DMS 273 (cell line): ENCODE measurements at regions not wholly inside any gene's neighbourhood (a gene's known extent, or its start where the extent isn't known, plus 50 kb on each side); places are given as distances from the start of the nearest gene placed in this dataset.
A peak's percentile ranks its signal among the peaks of the same experiment; 100 is the strongest.

ENCODE experiments used
- DNase-seq: peaks from one replicate; lab custom pipeline; 2025; ENCODE audit not compliant: unreplicated experiment; lab: John Stamatoyannopoulos, UW

DNA sequence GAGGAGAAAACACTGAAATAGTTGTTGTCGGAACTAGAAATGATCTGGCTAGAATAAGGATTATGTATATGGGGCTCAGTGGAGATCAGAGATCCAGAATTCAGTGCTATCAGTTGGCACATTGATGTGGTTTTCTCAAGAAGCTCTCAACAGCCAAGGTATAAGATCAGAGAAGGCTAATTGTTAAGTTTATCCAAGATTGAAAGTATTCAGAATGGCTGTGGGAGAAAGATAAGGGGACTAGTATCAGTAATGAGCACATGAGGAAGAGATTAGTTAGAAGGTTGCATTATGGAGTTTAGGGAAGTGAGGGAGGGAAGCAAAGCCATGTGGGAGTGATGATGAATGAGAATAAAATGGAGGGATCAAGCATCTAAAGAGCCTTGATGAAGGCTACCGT is 128.1 kb upstream of the MIS18BP1 start:
- DNase-seq = no peak

DNA sequence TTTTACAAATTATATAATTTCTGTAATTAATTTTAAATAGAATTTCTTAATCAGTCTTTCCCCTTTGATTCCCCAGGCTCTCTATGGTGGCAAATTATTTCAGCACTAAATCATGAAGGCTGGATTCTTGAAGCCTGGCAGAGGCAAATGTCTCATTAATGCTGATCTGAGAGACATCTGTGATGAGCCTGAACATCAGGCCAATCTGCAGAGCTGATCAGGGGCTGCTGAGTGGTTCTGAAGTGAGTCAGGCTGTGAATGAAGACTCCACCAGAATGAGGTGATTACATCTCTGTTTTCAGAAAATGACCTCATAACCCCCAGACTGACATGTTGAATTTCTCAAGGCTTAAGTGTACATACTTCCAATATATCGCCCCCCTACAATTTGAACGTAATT is 124.2 kb upstream of the MIS18BP1 start:
- DNase-seq = peak; percentile 1

DNA sequence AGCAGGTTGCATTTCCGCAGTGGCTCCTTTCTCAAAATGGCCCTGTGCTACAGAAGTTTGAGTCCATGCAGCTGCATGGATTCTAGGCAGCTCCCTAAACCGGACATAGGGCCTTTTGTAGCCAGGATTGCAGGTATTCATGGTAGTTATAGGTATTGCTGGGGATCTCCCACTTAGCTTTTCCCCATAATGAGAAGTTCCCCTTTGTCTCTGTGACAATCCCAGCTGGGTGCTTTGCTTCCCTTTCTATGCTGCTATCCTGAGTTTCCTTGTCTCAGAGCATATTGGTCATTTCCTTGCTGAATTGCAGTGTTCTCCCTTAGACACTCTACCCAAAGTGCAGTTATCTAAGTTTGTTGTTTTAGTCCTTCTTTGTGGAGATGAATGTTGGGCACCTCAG is 120.9 kb upstream of the MIS18BP1 start:
- DNase-seq = no peak

DNA sequence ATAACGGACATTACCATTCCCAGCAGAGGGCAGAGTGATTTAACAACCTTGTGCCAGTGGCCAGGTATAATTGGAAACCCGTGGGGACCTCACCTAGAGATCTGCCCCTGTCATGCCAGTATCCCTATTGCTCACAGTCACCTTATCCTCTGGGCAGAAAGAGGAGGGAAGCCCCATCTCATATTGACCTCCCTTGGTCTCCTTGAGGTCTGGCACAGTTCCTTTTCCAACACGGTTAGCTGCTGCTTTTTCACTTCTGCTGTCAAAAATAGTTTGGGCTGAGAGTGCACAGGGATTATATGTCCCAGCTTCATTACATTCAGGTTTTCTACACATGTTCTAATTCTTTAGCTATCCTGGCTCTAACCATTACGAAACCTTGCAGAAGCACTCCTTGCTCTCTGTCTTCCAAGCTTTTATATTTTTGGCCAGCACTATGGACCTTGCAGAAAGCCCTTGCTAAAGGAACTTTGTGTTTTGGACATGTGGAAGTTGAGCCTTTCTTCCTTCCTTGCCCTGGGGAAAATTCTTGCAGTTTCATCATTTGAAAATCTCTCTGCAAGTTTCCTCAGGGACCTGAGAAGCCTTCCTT is 111.7 kb upstream of the MIS18BP1 start:
- DNase-seq = no peak

DNA sequence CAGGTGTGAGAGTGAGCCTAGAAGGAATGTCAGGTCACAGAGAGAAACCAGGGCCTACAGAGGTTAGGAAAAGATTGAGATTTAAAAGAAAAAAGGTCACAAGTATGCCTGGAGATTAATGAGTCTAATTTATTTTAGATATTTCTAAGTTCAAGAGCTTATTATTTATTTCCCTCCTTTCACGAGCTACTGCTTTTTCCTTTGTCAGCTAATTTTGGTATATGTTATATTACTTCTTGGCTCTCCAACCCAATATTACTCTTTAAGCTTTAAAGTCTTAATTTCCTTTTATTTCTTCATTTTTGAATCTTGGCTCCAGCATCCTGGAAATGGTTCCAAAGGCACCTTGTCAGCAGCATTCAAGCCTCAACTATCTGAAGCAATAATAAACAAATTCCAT is 109.5 kb upstream of the MIS18BP1 start:
- DNase-seq = no peak

DNA sequence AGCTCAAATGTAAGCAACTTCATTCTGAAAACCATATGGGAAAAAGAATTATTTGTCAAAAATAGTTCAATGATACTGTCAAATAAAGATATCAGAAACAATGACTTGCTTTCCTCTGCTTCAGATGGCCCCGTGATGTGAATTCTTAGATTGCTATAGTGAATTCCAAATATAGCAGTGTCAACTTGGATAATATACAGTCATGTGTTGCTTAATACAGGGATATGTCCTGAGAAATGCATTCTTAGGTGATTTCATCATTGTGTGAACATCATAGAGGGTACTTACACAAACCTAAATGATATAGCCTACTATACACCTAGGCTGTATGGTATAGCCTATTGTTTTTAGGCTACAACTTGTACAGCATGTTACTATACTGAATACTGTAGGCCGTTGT is 108.7 kb upstream of the MIS18BP1 start:
- no peak for DNase-seq

DNA sequence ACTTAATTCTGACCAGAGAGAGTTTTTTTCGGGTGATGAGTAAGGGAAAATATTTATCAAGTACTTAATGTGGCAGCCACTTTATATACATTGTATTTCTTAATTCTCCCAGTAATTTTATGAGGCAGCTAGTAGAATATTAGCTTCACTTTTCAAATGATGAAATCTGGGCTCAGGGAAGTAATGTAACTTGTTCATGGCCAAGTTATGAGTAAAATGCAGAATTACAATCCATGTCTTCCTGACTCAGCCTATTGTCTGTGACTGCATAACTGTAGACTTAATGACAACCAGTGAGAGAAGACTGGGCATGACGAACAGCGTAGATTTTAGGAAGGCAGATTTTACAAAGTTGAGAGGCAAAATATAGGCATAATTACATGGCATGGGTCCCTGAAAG is 106.7 kb upstream of the MIS18BP1 start:
- DNase-seq = no peak

DNA sequence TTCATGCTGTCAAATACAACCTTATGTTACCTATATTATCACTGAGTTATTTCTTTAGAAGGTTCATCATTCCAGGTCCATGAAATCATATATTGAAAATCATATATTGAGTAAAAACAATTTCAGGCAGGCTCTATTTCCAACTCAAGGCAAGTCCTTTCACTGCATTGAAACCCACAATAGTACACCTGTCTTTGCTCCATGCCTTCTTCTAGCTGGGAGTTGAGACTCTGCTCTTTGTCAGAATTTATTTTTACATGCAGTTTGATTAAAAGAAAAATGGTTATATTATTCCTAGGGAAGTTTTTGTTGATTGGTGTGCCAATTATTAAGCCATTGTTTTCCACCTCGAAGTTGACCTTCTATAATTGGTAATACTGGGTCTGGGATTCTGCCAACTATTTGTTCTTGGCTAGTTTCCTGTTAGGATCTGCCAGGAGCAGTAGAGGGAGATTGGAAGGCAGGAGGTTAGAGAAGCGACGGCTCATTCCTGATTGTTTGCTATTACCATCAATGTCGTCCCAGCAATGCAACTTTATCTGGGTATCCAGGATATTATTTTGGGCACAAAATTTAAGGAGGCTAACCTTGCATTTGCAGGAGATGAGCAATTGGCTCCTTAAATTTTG is 79.5 kb upstream of the MIS18BP1 start:
- DNase-seq = no peak

DNA sequence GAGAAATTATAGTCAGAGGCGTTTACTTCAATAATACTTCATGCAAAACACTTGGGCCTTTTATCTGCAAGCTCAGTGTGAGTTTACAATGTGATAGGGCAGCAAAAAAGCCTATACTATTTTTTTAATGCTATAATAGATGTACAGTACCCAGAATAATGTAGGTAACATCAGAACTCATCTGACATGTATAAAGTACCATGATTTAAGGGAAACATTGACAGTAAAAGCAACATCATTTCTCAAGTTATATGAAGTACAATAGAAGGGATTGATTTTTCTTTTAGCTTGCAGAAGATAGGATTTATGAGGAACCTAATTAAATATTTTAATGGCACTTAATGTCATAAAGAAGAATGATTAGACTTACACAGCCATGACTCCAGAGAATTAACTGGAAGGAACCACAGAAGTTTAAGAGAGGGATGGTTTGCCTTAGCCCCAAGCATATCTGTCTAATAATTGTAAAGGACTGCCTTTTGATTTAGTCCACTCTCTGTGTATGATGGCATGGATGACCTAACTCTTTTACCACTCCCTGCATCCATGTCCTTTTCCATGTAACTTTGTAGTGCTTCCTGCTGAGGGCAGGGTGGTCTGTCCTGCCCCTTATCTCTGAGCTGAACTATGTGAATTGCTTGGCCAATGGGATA is 55.9 kb upstream of the MIS18BP1 start:
- no peak for DNase-seq
